Mucosa of descending colon (tissue), 3 donors: ENCODE measurements at regions not wholly inside any gene's neighbourhood (a gene's known extent, or its start where the extent isn't known, plus 50 kb on each side); places are given as distances from the start of the nearest gene placed in this dataset.

Source experiments
- ATAC-seq: fragments of 200-7000 bp; cut with Tn5 transposase; one replicate; pipeline ENCODE4 v1.9.1; 2020; ENCODE audit warnings: mild to moderate bottlenecking, moderate library complexity
- DNase-seq, 3 donors: peaks; one replicate each; pipeline ENCODE4 v3.0.0-alpha.2; 2020
- H3K36me3 ChIP-seq: fragments of 200-600 bp; one replicate; pipeline ENCODE4 v1.8.0; 2021; ENCODE audit warnings: low read depth, mild to moderate bottlenecking
- H3K4me1 ChIP-seq: fragments of 200-600 bp; one replicate; pipeline ENCODE4 v1.8.0; 2021; ENCODE audit warnings: low read depth, mild to moderate bottlenecking
- H3K4me3 ChIP-seq: fragments of 200-600 bp; one replicate; pipeline ENCODE4 v1.8.0; 2021; ENCODE audit warnings: mild to moderate bottlenecking
- H3K9me3 ChIP-seq: fragments of 200-600 bp; one replicate; pipeline ENCODE4 v1.8.0; 2021; ENCODE audit warnings: mild to moderate bottlenecking
- intact Hi-C, 2 donors: fragments of 100-400 bp; cut with DNase I in 1 of 2; cut with micrococcal nuclease in 1 of 2; formaldehyde crosslinking; loops; one replicate each; pipeline versions ENCODE4 v1.11.0 to v1.11.1; 2022; cut with DNase I, micrococcal nuclease
- TF ChIP-seq, protein P1 (sequence below): fragments of 200-600 bp; IDR thresholded peaks from one replicate; pipeline ENCODE4 v1.8.0; 2022; ENCODE audit warnings: antibody characterized with exemption, mild to moderate bottlenecking
- donor health status: DM: no; HTN: no; CAD: no; lungs with moderate emphysema.
- donor health status: DM: no; HTN: no; CAD: no.
- donor health status: DM: no; HTN: yes; CAD: no.

DNA sequence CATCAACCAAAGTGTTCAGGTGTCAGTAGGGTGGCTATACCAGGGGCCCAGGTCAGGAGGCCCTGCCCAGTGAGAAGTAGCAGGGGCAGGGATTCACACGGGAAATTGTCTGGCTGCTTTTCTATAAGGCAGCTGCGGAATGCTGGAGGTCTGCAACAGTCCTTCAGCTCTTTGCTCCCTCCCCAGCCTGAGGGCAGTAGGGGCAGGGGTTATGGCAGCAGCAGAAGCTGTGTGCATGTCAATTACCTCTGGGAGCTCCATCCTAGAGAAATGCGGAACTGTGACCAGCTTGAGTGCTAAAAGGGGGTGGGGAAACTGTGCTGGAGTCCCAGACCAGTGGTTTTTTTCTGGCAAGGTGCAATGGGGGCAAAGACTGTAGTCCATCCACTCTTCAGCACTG, 810.4 kb downstream of the PCDH7 start:
- H3K9me3 ChIP-seq, result no peaks in the 10 kb centered on the region

DNA sequence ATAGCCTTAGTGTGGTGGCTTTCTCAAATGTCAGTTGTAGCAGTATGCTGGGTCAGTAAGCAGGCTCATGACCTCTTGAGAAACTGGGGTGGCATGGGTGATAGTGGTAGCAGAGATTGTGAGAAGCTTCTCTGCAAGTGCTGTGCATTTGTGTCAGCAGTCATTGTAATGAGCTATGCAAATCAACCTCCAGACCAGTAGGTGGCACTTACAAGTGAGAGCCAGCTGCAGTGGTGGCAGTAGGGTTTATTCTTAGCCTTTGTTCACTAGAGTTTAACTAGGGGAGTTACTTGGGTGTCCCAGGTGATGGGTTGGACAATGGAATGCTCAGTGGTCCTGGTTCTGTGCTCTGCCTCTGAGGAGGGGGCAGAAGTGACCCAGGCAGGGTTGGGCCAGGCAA, 818.7 kb downstream of the PCDH7 start:
- no peak for DNase-seq
- H3K36me3 ChIP-seq, result no peaks in the 10 kb centered on the region
- H3K4me3 ChIP-seq, result no peak overlapping the region
- H3K9me3 ChIP-seq, result no peaks in the 10 kb centered on the region
- no peaks in the 10 kb centered on the region for H3K4me1 ChIP-seq
- intact Hi-C loops, result no loop called here
- TF ChIP-seq, protein P1, sequence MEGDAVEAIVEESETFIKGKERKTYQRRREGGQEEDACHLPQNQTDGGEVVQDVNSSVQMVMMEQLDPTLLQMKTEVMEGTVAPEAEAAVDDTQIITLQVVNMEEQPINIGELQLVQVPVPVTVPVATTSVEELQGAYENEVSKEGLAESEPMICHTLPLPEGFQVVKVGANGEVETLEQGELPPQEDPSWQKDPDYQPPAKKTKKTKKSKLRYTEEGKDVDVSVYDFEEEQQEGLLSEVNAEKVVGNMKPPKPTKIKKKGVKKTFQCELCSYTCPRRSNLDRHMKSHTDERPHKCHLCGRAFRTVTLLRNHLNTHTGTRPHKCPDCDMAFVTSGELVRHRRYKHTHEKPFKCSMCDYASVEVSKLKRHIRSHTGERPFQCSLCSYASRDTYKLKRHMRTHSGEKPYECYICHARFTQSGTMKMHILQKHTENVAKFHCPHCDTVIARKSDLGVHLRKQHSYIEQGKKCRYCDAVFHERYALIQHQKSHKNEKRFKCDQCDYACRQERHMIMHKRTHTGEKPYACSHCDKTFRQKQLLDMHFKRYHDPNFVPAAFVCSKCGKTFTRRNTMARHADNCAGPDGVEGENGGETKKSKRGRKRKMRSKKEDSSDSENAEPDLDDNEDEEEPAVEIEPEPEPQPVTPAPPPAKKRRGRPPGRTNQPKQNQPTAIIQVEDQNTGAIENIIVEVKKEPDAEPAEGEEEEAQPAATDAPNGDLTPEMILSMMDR, result no peak
- ATAC-seq, result no peak

More for the DNA sequence above, 810.4 kb downstream of the PCDH7 start:
- no peak for DNase-seq
- no peak for ATAC-seq
- Histone ChIP-seq H3K36me3 (no peaks in the 10 kb centered on the region), H3K4me3 (no peak overlapping the region), H3K4me1 (no peaks in the 10 kb centered on the region)
- intact Hi-C loops, result no loop called here
- TF ChIP-seq, protein P1, result no peak

DNA sequence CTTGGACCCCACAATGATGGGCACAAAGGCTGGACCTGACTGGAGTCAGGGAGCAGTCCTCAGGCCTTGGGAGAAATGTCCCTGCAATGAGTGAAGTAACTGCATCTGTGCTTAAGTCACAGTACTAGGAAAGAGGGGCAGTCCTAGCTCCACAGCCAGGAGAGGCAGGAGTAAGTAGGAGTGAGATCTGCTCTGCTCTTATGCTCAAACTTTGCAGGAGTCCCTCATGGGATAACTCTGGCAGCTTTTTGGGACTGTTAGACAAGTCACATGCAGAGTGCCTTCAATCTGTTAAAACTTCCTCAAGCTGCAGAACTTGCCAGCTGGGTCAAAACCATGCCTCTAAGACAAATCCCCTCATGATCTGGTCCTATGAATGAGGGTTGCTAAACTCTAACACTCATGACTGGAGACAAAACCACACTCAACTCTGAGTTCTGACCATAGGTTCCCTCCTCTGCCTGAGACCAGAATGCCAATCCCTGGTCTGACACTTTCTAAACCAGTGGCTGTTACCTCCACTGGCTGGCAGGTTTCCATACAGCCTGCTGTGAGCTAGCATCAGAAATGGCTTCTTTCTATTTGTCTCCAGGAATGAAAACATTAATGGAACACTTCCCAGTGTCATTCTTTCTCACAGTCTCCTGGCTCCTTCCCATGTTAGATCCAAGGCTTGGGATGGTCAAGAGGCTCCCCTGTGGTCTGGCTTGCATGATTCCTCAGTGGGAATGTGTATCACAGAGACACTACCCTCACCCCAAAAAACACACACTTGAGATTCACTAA, 819.3 kb downstream of the PCDH7 start:
- intact Hi-C loops, result no loop called here
- Histone ChIP-seq H3K4me3 (no peak overlapping the region), H3K4me1 (no peaks in the 10 kb centered on the region), H3K9me3 (no peaks in the 10 kb centered on the region), H3K36me3 (no peaks in the 10 kb centered on the region)
- TF ChIP-seq, protein P1, result no peak
- DNase-seq, result no peak
- no peak for ATAC-seq

DNA sequence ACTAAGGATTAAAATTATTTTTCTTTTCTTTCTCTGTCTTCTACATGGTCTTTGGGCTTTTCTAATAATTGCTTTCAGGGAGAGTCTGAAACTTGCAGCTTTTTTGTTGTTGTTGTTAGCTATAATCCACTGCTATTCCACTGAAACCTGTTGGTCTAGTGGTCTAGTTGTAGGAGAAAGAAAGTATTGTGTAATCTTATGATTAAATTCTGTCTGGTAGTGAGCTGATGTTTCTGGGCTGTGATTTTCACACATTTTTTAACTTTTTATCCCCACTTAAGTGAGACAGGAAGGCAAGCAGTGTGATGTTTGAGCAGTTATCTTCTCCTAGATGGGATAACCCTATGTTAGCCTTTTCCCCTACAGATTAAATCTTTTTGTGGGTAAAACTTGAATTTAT, 825.2 kb downstream of the PCDH7 start:
- no peak for DNase-seq
- intact Hi-C loops, result no loop called here
- Histone ChIP-seq H3K9me3 (no peaks in the 10 kb centered on the region), H3K4me3 (no peak overlapping the region), H3K4me1 (no peaks in the 10 kb centered on the region), H3K36me3 (no peaks in the 10 kb centered on the region)
- no peak for ATAC-seq
- TF ChIP-seq, protein P1, result no peak

DNA sequence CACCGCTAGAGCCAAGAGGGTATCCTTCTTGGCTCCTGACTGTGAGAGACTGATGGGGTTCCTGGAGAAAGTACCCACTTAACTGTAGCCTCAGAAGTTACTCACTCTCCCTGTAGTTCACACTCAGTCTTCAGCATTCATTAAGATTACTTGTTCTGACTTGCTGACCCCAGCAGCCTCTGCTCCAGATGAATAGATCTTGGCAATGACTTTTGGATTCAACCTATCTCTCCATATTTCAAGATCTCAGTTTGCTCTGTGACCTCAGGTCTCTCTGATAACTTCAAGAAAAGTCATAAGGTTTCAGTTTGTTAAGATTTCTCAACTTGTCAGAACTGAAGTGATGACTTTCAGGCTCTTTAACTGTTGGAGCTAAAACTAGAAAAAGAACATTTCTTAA, 825.6 kb downstream of the PCDH7 start:
- no peaks in the 10 kb centered on the region for H3K9me3 ChIP-seq
- DNase-seq (no peak), ATAC-seq (no peak)
- no peak overlapping the region for H3K4me3 ChIP-seq
- H3K4me1 ChIP-seq, result no peaks in the 10 kb centered on the region
- intact Hi-C loops, result no loop called here
- TF ChIP-seq, protein P1, result no peak
- no peaks in the 10 kb centered on the region for H3K36me3 ChIP-seq
